GM21529 (cell line): ENCODE measurements at regions not wholly inside any gene's neighbourhood (a gene's known extent, or its start where the extent isn't known, plus 50 kb on each side); places are given as distances from the start of the nearest gene placed in this dataset.
"Not testable (repeated sequence)": the region's sequence is repeated elsewhere in the genome, so short reads cannot be mapped to it uniquely, and the experiment has no call there.

Experiments
- ATAC-seq: cut with Tn5 transposase; IDR thresholded peaks from one replicate; pipeline ENCODE4 v1.9.1; 2021; ENCODE audit not compliant: unreplicated experiment

GRCh38 chr2:242063850-242064249 lies 194.3 kb downstream of the RTP5 start:
- ATAC-seq, result no peak

GRCh38 chr2:242064364-242065250 lies 195.1 kb downstream of the RTP5 start:
- no peak for ATAC-seq

GRCh38 chr2:242065426-242065825 lies 195.9 kb downstream of the RTP5 start:
- ATAC-seq, result no peak

GRCh38 chr2:242069018-242069417 lies 199.5 kb downstream of the RTP5 start:
- ATAC-seq, result no peak

- not testable (repeated sequence) for ATAC-seq
Observed at GRCh38 chr2:242069938-242070395, 200.4 kb downstream of the RTP5 start.

- ATAC-seq, result not testable (repeated sequence)
Observed at GRCh38 chr2:242070726-242071125, 201.2 kb downstream of the RTP5 start.

GRCh38 chr2:242071377-242071776 lies 201.8 kb downstream of the RTP5 start:
- not testable (repeated sequence) for ATAC-seq

GRCh38 chr2:242071936-242072335 lies 202.4 kb downstream of the RTP5 start:
- ATAC-seq, result not testable (repeated sequence)

- no peak for ATAC-seq
Observed at GRCh38 chr2:242075168-242075567, 205.6 kb downstream of the RTP5 start.

- ATAC-seq, result no peak
Observed at GRCh38 chr2:242075696-242076095, 206.2 kb downstream of the RTP5 start.

GRCh38 chr2:242076184-242076583 lies 206.7 kb downstream of the RTP5 start:
- ATAC-seq, result not testable (repeated sequence)

- not testable (repeated sequence) for ATAC-seq
Observed at GRCh38 chr2:242078426-242078825, 208.9 kb downstream of the RTP5 start.

GRCh38 chr2:242079792-242080191 lies 210.3 kb downstream of the RTP5 start:
- not testable (repeated sequence) for ATAC-seq

- not testable (repeated sequence) for ATAC-seq
Observed at GRCh38 chr2:242080575-242081214, 211.2 kb downstream of the RTP5 start.

- ATAC-seq, result not testable (repeated sequence)
Observed at GRCh38 chr2:242084034-242084433, 214.5 kb downstream of the RTP5 start.

GRCh38 chr2:242085024-242085674 lies 215.6 kb downstream of the RTP5 start:
- peak; percentile 30 for ATAC-seq

- ATAC-seq, result peak; percentile 30
Observed at GRCh38 chr2:242085941-242086621, 216.6 kb downstream of the RTP5 start.

- ATAC-seq, result peak; percentile 29
Observed at GRCh38 chr2:242088044-242088443, 218.5 kb downstream of the RTP5 start.

GRCh38 chr2:242088471-242089212 lies 219.1 kb downstream of the RTP5 start:
- peak; percentile 84 for ATAC-seq

GRCh38 chr2:242089213-242089549 lies 219.7 kb downstream of the RTP5 start:
- not testable (repeated sequence) for ATAC-seq
